Transverse colon (tissue), 3 donors: ENCODE measurements at regions not wholly inside any gene's neighbourhood (a gene's known extent, or its start where the extent isn't known, plus 50 kb on each side); places are given as distances from the start of the nearest gene placed in this dataset.

Source experiments
- EP300 ChIP-seq: sonication (generic); formaldehyde crosslinking; IDR thresholded peaks from one replicate; pipeline ENCODE4 v1.6.1; 2017; ENCODE audit warnings: antibody characterized with exemption, low read depth
- TF ChIP-seq, protein P1 (sequence below), 5 experiments: fragments of 200-600 bp in 3 of 5; fragments of 450-650 bp in 2 of 5; sonication (generic) in 3 of 5; IDR thresholded peaks; 1 replicate in 2 of 5; 2 replicates in 3 of 5; pipeline ENCODE4 v1.5.1; 2016 to 2017; ENCODE audit warnings: antibody characterized with exemption in 5 of 5, inconsistent platforms in 3 of 5, mild to moderate bottlenecking in 2 of 5, moderate library complexity in 1 of 5

DNA sequence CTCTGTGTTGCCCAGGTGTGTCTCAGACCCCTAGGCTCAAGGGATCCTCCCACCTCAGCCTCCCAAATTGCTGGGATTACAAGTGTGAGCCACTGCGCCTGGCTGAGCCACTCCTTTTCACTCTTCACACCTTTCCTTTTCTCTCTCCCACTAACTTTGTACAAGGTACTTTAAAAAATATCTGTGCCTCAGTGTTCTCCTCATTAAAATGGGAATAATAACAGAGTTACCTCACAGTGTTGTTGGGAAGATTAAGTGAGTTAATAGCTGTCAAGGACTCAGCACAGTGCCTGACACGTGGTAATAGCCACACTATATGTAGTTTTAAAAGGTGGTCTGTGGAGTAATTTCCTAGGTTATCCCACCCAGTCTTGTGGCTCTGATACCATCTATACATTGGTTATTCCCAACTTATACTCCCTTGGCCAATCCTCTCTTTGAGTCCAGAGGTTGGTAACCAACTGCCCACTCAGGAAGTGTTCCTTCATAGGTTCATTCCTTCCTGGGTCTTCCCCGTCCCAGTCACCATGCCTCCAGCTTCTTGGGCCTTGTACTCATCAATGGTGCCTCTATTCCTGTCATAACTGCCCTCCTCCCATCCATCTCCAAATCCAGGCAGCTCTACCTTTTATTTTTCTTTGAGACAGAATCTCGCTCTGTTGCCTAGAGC is 78.6 kb upstream of the NAA20 start:
- TF ChIP-seq, protein P1, sequence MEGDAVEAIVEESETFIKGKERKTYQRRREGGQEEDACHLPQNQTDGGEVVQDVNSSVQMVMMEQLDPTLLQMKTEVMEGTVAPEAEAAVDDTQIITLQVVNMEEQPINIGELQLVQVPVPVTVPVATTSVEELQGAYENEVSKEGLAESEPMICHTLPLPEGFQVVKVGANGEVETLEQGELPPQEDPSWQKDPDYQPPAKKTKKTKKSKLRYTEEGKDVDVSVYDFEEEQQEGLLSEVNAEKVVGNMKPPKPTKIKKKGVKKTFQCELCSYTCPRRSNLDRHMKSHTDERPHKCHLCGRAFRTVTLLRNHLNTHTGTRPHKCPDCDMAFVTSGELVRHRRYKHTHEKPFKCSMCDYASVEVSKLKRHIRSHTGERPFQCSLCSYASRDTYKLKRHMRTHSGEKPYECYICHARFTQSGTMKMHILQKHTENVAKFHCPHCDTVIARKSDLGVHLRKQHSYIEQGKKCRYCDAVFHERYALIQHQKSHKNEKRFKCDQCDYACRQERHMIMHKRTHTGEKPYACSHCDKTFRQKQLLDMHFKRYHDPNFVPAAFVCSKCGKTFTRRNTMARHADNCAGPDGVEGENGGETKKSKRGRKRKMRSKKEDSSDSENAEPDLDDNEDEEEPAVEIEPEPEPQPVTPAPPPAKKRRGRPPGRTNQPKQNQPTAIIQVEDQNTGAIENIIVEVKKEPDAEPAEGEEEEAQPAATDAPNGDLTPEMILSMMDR (IDR thresholded peaks at IDR 0.05): no peak
- TF ChIP-seq EP300: no peak
